NT2/D1 (cell line): ENCODE measurements at regions not wholly inside any gene's neighbourhood (a gene's known extent, or its start where the extent isn't known, plus 50 kb on each side); places are given as distances from the start of the nearest gene placed in this dataset.

Experiments used
- SUZ12 ChIP-seq: IDR thresholded peaks from 2 replicates; pipeline ENCODE4 v1.6.1; 2011; ENCODE audit not compliant: insufficient read length, insufficient read depth; ENCODE audit errors: extremely low read depth
- YY1 ChIP-seq: IDR thresholded peaks from 2 replicates; pipeline ENCODE4 v1.6.1; 2011; ENCODE audit not compliant: insufficient read length, insufficient read depth
- ZNF274 ChIP-seq: IDR thresholded peaks from 2 replicates; pipeline ENCODE4 v1.6.1; 2011; ENCODE audit warnings: mild to moderate bottlenecking, low read depth, low read length

DNA sequence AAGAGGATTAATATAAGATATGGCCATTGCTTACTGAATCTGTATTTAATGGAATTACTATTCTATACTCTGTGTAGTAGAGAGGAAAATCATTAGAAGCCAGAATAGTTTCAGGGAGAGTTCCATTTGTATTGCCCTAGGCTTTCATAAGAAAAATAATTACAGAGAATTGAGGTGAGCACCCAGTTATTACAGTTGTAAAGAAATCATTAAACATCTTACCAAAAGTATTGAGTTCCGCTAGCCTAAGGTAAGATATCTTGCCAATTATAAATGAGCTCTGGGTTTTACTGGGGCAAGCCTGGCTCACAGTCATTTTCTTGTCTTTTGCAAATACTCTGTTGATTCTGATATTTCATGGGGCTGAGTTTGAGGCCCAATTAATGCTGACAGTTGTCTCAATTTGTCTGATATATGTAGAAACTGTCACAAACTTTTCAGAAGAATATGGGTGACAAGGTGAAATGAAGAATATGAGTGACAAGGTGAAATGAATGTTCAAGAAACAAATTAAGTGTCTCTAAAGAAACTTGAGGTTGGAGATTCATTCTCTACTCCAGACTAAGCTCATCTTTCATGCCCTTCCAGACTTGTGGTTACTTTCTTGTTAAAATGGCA is 127.8 kb downstream of the PTGER3 start:
- TF ChIP-seq ZNF274 (no peak), YY1 (no peak), SUZ12 (no peak)
